SJSA1 (cell line): ENCODE measurements at regions not wholly inside any gene's neighbourhood (a gene's known extent, or its start where the extent isn't known, plus 50 kb on each side); places are given as distances from the start of the nearest gene placed in this dataset.
"Not testable (repeated sequence)": the region's sequence is repeated elsewhere in the genome, so short reads cannot be mapped to it uniquely, and the experiment has no call there.

Experiments
- DNase-seq, 2 experiments: peaks; one replicate each; pipeline ENCODE4 v3.0.0-alpha.2; 2015 to 2020; ENCODE audit warnings: low spot score in 2 of 2, low read depth in 1 of 2
- H3K27ac ChIP-seq: fragments of 250-450 bp; sonication (Bioruptor Pico); 2 replicates; pipeline ENCODE4 v1.5.1; 2020; ENCODE audit warnings: mild to moderate bottlenecking, moderate library complexity
- H3K27me3 ChIP-seq: fragments of 250-450 bp; sonication (Bioruptor Pico); replicated peaks from 2 replicates; pipeline ENCODE4 v1.5.1; 2020; ENCODE audit warnings: mild to moderate bottlenecking, moderate library complexity
- H3K36me3 ChIP-seq: fragments of 250-450 bp; sonication (Bioruptor Pico); 2 replicates; pipeline ENCODE4 v1.5.1; 2020; ENCODE audit warnings: mild to moderate bottlenecking
- H3K4me1 ChIP-seq: fragments of 250-450 bp; sonication (Bioruptor Pico); replicated peaks from 2 replicates; pipeline ENCODE4 v1.6.1; 2021; ENCODE audit warnings: mild to moderate bottlenecking
- H3K4me3 ChIP-seq: fragments of 250-450 bp; sonication (Bioruptor Pico); 2 replicates; pipeline ENCODE4 v1.5.1; 2020; ENCODE audit warnings: mild to moderate bottlenecking
- H3K9me3 ChIP-seq: fragments of 250-450 bp; sonication (Bioruptor Pico); replicated peaks from 2 replicates; pipeline ENCODE4 v1.5.1; 2020; ENCODE audit warnings: mild to moderate bottlenecking

- H3K36me3 ChIP-seq = no peaks in the 10 kb centered on the region
- no peak for DNase-seq
Observed at GRCh38 chr12:67040861-67041137, 228.4 kb upstream of the CAND1 start.

GRCh38 chr12:67042697-67043131, 226.4 kb upstream of the CAND1 start:
- peak in 1 of 2 experiments; percentile 23 for DNase-seq
- Histone ChIP-seq H3K36me3 (no peaks in the 10 kb centered on the region), H3K27me3 (no peaks in the 10 kb centered on the region), H3K9me3 (no peaks in the 10 kb centered on the region), H3K4me1 (peaks cover 67% of the 10 kb centered on the region), H3K27ac (no peak overlapping the region), H3K4me3 (no peak overlapping the region)

More at GRCh38 chr12:67040861-67041137, 228.4 kb upstream of the CAND1 start:
- Histone ChIP-seq H3K27me3 (no peaks in the 10 kb centered on the region), H3K4me3 (no peak overlapping the region), H3K27ac (no peak overlapping the region), H3K9me3 (no peaks in the 10 kb centered on the region), H3K4me1 (peaks cover 63% of the 10 kb centered on the region)

DNA sequence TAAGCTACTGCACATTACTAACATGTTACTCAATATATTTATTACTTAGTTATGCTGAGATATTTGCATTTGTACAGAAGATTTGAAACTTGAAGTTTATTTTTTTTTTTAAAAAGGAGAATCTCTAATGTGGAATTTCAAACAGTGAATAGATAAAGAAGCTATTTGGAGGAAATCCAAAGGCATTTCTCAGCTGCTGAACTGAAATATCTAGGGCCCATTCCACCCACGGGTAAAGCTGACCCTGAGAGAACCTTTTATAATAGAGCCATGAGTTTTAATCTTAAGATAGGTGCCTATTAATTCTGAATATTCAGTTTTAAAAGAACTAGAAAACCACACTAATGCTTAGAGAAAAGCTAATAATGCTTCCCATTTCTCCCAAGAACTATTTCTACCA, 225.4 kb upstream of the CAND1 start:
- Histone ChIP-seq H3K36me3 (no peaks in the 10 kb centered on the region), H3K9me3 (no peaks in the 10 kb centered on the region), H3K4me1 (peaks cover 56% of the 10 kb centered on the region), H3K27me3 (no peaks in the 10 kb centered on the region), H3K4me3 (no peak overlapping the region), H3K27ac (no peak overlapping the region)
- no peak for DNase-seq

DNA sequence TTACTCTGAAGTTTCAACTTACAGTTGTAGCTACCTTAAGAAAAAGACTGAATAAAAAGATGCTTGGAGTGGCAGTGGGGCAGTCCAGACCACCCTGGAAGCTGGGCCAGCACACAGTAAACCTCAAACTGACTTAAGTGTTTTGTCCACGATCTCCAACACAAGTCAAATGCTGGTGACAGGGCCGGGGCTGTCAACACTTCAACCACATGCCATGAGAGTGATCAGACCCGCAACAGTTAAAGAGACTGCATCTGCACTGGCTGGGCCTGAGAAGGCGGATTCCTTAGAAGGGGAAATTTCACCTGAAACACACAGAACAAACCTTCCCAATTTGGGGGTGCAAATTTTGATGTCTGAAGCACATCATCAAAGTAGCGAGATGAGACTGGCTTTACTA, 223.5 kb upstream of the CAND1 start:
- no peak overlapping the region for H3K27ac ChIP-seq
- DNase-seq = peak; percentile 32 to 50
- no peak overlapping the region for H3K4me3 ChIP-seq
- no peaks in the 10 kb centered on the region for H3K36me3 ChIP-seq
- no peaks in the 10 kb centered on the region for H3K9me3 ChIP-seq
- H3K4me1 ChIP-seq = peaks cover 38% of the 10 kb centered on the region
- H3K27me3 ChIP-seq = no peaks in the 10 kb centered on the region

DNA sequence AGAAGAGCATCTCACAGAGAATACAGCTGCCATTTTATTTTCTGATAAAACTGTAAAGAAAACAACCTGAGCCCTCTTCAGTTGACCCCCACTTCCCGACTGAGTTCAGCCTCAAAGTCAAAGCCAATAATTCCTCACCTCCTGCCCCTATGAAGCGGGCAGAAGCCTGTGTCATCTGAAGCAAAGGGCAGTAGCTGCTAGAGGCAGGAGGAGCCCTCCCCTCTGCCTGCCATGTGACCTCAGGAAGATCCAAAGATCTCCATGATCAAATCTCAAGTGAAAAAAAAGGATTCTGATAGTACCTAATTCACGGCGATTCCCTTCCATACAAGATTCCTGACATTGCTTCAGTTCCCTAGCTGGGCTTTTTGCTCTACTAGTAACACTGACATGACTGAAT, 223.1 kb upstream of the CAND1 start:
- no peak for DNase-seq
- Histone ChIP-seq H3K27me3 (no peaks in the 10 kb centered on the region), H3K4me3 (no peak overlapping the region), H3K4me1 (peaks cover 35% of the 10 kb centered on the region), H3K9me3 (no peaks in the 10 kb centered on the region), H3K36me3 (no peaks in the 10 kb centered on the region), H3K27ac (no peak overlapping the region)

DNA sequence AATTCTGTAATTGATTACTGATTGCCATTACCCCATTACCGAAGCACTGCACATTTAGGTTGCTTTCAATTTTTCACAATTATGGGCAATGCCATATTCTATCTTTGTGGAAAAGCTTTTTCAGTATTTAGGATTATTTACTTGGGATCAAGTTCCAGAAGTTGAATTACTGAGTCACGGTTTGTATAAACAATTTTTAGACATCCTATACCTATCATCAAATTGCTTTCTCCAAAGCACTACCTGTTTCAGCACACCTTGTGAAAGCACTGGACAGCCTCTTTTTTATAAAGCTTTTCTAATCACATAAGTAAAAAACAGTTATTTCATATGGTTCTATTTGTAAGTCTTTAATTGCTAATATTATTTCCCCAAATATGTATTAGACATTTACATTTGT, 221.5 kb upstream of the CAND1 start:
- no peak for DNase-seq
- Histone ChIP-seq H3K27me3 (no peaks in the 10 kb centered on the region), H3K9me3 (no peaks in the 10 kb centered on the region), H3K36me3 (no peaks in the 10 kb centered on the region), H3K4me1 (peaks cover 45% of the 10 kb centered on the region), H3K27ac (no peak overlapping the region), H3K4me3 (no peak overlapping the region)

- H3K27me3 ChIP-seq = no peaks in the 10 kb centered on the region
- no peaks in the 10 kb centered on the region for H3K36me3 ChIP-seq
- no peaks in the 10 kb centered on the region for H3K9me3 ChIP-seq
- no peak overlapping the region for H3K27ac ChIP-seq
- no peak overlapping the region for H3K4me3 ChIP-seq
- no peak for DNase-seq
- H3K4me1 ChIP-seq = peaks cover 43% of the 10 kb centered on the region
Observed at GRCh38 chr12:67048371-67048770, 220.8 kb upstream of the CAND1 start.

GRCh38 chr12:67049199-67049598, 220.0 kb upstream of the CAND1 start:
- H3K27me3 ChIP-seq, H3K9me3 ChIP-seq, H3K4me3 ChIP-seq, DNase-seq, H3K27ac ChIP-seq, H3K36me3 ChIP-seq: not testable (repeated sequence)
- H3K4me1 ChIP-seq = peaks cover 37% of the 10 kb centered on the region

DNA sequence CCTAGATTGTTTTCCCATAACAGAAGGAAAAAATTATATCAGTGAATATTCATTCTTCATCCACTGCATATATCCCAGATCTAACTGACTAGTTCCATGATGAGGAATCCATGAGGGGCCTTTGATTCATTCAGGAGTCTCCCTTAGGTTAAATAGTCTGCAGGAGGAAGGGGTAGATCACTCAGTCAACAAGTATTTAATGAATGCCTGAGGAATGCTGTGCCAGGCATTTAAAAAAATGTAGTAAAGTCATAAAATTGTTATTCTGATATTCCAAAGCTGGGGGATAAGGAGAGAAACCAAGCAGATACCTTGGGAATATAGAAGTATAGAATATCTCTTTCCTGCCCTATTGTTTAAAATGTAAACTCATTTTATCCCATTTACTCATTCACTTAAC, 216.2 kb upstream of the CAND1 start:
- H3K4me1 ChIP-seq = peaks cover 23% of the 10 kb centered on the region
- H3K27me3 ChIP-seq = no peaks in the 10 kb centered on the region
- no peaks in the 10 kb centered on the region for H3K9me3 ChIP-seq
- peak in 1 of 2 experiments; percentile 53 for DNase-seq
- no peaks in the 10 kb centered on the region for H3K36me3 ChIP-seq
- H3K4me3 ChIP-seq = no peak overlapping the region
- peak overlapping the region; percentile 60 for H3K27ac ChIP-seq

DNA sequence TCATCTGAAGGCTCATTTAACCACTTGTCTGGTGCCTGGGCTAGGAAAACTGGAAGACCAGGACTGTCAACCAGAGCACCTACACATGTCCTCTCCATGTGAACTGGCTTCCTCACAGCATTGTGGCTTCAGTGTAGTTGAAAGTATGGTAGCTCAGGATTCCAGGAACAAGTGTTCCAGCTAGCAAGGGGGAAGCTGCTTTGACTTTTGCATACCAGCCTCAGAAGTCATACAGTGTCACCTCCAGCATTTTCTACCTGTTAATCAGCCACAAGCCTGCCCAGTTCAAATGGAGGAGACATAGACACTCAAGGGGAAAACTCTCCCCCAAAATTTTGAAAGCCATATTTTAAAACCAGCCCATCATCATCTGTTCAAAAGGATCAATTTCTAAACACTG, 212.8 kb upstream of the CAND1 start:
- Histone ChIP-seq H3K36me3 (no peaks in the 10 kb centered on the region), H3K4me1 (peaks cover 24% of the 10 kb centered on the region), H3K9me3 (no peaks in the 10 kb centered on the region), H3K27ac (no peak overlapping the region), H3K4me3 (no peak overlapping the region), H3K27me3 (no peaks in the 10 kb centered on the region)
- no peak for DNase-seq

- no peak overlapping the region for H3K27ac ChIP-seq
- H3K27me3 ChIP-seq = no peaks in the 10 kb centered on the region
- no peaks in the 10 kb centered on the region for H3K36me3 ChIP-seq
- no peaks in the 10 kb centered on the region for H3K9me3 ChIP-seq
- no peak for DNase-seq
- no peak overlapping the region for H3K4me3 ChIP-seq
- H3K4me1 ChIP-seq = peaks cover 17% of the 10 kb centered on the region
Observed at GRCh38 chr12:67057072-67057471, 212.1 kb upstream of the CAND1 start.

DNA sequence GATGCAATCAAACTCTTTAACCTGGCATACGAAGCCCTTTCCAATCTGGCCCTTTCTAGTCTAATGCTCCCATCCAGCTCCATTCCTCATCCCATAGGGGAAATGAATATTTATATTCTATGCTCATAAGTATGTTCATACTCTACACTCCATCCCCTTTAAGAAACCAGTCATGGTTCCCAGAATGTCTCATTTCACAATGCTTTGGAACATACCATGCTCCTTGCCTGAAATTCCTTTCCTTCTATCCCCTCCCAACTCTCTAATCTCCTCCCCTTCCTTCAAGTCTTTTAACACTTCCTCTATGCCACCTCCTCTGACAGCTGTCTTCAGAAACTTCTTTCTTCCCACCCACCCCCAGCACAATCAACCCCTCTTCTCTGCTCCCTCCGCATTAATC, 207.0 kb upstream of the CAND1 start:
- H3K4me3 ChIP-seq = no peak overlapping the region
- no peaks in the 10 kb centered on the region for H3K9me3 ChIP-seq
- 0 out of 2 replicates have a peak, but pooled peaks cover 5% of the 10 kb centered on the region for H3K4me1 ChIP-seq
- no peak for DNase-seq
- peaks cover 8% of the 10 kb centered on the region for H3K27me3 ChIP-seq
- H3K27ac ChIP-seq = no peak overlapping the region
- no peaks in the 10 kb centered on the region for H3K36me3 ChIP-seq

DNA sequence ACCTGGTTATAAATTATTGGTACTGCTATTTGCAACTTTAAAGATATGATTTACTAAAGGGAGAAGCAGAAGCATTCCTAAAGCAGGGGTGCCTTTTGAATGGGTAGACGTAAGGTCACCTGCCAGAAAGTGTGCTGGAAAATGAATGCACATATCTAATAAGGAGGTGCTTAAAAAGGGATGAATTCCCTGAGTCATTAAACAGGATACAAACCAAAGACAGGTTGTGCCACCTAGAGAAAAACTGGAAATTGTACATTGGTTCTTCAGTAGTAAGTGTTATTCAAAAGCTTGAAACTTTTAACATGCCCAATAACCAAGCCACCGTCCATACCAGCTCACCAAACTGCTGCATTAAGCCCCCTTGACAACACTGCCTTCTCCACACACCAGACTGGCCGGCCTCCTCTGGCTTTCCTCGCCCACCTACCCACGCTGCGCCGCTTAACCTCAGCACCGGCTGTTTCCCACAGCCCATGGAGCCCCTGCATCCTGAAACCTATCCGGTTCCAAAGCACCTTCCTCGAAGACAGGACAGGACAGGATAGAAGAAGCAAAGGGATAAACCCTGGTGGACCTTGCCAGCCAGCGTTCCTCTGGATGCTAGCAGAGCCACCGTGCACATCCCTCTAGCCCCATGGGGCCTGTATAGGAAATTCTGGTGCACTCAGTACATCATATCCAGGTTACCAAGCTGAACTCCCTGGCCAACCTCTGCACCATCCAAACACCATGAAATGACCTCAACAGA, 201.5 kb upstream of the CAND1 start:
- H3K4me3 ChIP-seq = peak overlapping the region; percentile 49
- peaks cover 10% of the 10 kb centered on the region for H3K4me1 ChIP-seq
- H3K36me3 ChIP-seq = no peaks in the 10 kb centered on the region
- H3K27me3 ChIP-seq = peaks cover 42% of the 10 kb centered on the region
- no peak for DNase-seq
- H3K27ac ChIP-seq = no peak overlapping the region
- no peaks in the 10 kb centered on the region for H3K9me3 ChIP-seq

GRCh38 chr12:67068204-67068731, 200.9 kb upstream of the CAND1 start:
- no peak for DNase-seq
- Histone ChIP-seq H3K36me3 (no peaks in the 10 kb centered on the region), H3K27me3 (peaks cover 42% of the 10 kb centered on the region), H3K27ac (no peak overlapping the region), H3K4me1 (peaks cover 10% of the 10 kb centered on the region), H3K4me3 (peak overlapping the region; percentile 49), H3K9me3 (no peaks in the 10 kb centered on the region)
